ENCODE measurements at regions not wholly inside any gene's neighbourhood (a gene's known extent, or its start where the extent isn't known, plus 50 kb on each side); places are given as distances from the start of the nearest gene placed in this dataset.
A peak's percentile ranks its signal among the peaks of the same experiment; 100 is the strongest.

GRCh38 chr2:40652155-40652554 is 200.3 kb upstream of the SLC8A1 start:
- no peak for DNase-seq
- Mint-ChIP-seq H3K4me3 (no peak overlapping the region), H3K36me3 (ENCODE audit: low read depth) (no peaks in the 10 kb centered on the region; the same call in 1 of the 2 replicates), H3K27ac (no peak overlapping the region), H3K9me3 (no peaks in the 10 kb centered on the region), H3K4me1 (ENCODE audit: low read depth) (peaks cover 25% of the 10 kb centered on the region), H3K27me3 (ENCODE audit: insufficient read depth) (no peaks in the 10 kb centered on the region; the same call in 1 of the 2 replicates)
- no peak for TF ChIP-seq CTCF (IDR thresholded peaks at IDR 0.05)

- TF ChIP-seq CTCF (IDR thresholded peaks at IDR 0.05), result no peak
- peak; percentile 21 for DNase-seq
- H3K36me3 Mint-ChIP-seq (ENCODE audit: low read depth), result no peaks in the 10 kb centered on the region; the same call in 1 of the 2 replicates
- H3K9me3 Mint-ChIP-seq, result no peaks in the 10 kb centered on the region
- no peaks in the 10 kb centered on the region; the same call in 1 of the 2 replicates for H3K27me3 Mint-ChIP-seq (ENCODE audit: insufficient read depth)
- H3K4me3 Mint-ChIP-seq, result peak overlapping the region; percentile 3; the same call in 1 of the 2 replicates
- H3K27ac Mint-ChIP-seq, result peak overlapping the region; percentile 12; the same call in 1 of the 2 replicates
- peaks cover 25% of the 10 kb centered on the region for H3K4me1 Mint-ChIP-seq (ENCODE audit: low read depth)
Measured at GRCh38 chr2:40653829-40654228, 201.9 kb upstream of the SLC8A1 start.

- H3K27me3 Mint-ChIP-seq (ENCODE audit: insufficient read depth), result no peaks in the 10 kb centered on the region; the same call in 1 of the 2 replicates
Measured at GRCh38 chr2:40654346-40654745, 202.5 kb upstream of the SLC8A1 start.

GRCh38 chr2:40658941-40659340 is 207.1 kb upstream of the SLC8A1 start:
- Mint-ChIP-seq H3K9me3 (no peaks in the 10 kb centered on the region), H3K27ac (no peak overlapping the region), H3K36me3 (ENCODE audit: low read depth) (no peaks in the 10 kb centered on the region; the same call in 1 of the 2 replicates), H3K4me1 (ENCODE audit: low read depth) (peaks cover 10% of the 10 kb centered on the region), H3K27me3 (ENCODE audit: insufficient read depth) (no peaks in the 10 kb centered on the region; the same call in 1 of the 2 replicates), H3K4me3 (no peak overlapping the region)
- TF ChIP-seq CTCF (IDR thresholded peaks at IDR 0.05), result no peak
- peak; percentile 15 for DNase-seq

More at GRCh38 chr2:40654346-40654745, 202.5 kb upstream of the SLC8A1 start:
- Mint-ChIP-seq H3K27ac (no peak overlapping the region), H3K4me1 (ENCODE audit: low read depth) (peaks cover 25% of the 10 kb centered on the region), H3K36me3 (ENCODE audit: low read depth) (no peaks in the 10 kb centered on the region; the same call in 1 of the 2 replicates), H3K4me3 (peak overlapping the region; percentile 22; the same call in 1 of the 2 replicates), H3K9me3 (no peaks in the 10 kb centered on the region)
- DNase-seq, result no peak
- TF ChIP-seq CTCF (IDR thresholded peaks at IDR 0.05), result no peak

GRCh38 chr2:40665493-40666232 is 213.8 kb upstream of the SLC8A1 start:
- H3K4me1 Mint-ChIP-seq (ENCODE audit: low read depth), result peaks cover 19% of the 10 kb centered on the region
- H3K27me3 Mint-ChIP-seq (ENCODE audit: insufficient read depth), result no peaks in the 10 kb centered on the region
- no peaks in the 10 kb centered on the region for H3K36me3 Mint-ChIP-seq (ENCODE audit: low read depth)
- H3K9me3 Mint-ChIP-seq, result no peaks in the 10 kb centered on the region
- no peak overlapping the region for H3K4me3 Mint-ChIP-seq
- no peak overlapping the region for H3K27ac Mint-ChIP-seq
- no peak for TF ChIP-seq CTCF (IDR thresholded peaks at IDR 0.05)
- no peak for DNase-seq

All from HFFc6 (cell line).